ENCODE measurements at regions not wholly inside any gene's neighbourhood (a gene's known extent, or its start where the extent isn't known, plus 50 kb on each side); places are given as distances from the start of the nearest gene placed in this dataset.

DNA sequence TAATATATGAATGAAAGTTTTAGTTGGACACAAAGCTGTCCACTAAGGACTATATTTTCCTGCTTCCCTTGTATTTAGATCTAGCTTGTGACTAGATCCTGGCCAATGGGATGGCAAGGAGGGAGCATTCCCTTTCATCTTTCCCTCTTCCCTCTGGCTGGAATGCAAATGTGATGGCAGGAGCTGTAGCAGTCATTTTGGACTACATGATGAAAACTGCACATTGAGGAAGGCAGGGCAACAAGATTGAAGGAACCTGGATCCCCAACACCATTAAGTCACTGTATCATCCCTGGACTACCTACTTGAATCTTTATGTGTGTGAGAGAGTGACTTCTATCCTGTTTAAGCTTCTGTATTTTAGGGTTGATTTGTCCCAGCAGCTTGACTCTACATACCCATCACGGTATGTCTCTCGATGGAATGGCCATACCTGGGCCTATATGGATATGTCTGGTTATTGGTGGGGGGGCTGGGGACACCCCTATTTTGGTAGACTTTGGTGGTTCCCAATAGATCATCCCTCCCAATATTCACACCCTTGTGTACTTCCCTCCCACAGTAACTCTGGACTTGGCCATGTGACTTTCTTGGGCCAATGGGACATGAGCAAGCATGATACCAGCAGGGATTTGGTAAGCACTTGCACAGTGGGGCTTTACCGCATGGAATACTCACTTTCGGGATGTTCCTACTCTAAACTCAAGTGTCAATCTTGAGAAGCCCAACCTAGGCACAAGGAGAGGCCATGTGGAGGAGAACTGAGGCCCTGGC lies 128.5 kb downstream of the VEGFA start:
- intact Hi-C loops (cut with DNase I): no loop called here
- Histone ChIP-seq H3K36me3 (no peaks in the 10 kb centered on the region), H3K9me3 (no peaks in the 10 kb centered on the region), H3K4me3 (no peak overlapping the region), H3K4me1 (no peaks in the 10 kb centered on the region), H3K27ac (no peak overlapping the region), H3K27me3 (no peaks in the 10 kb centered on the region)
- 98 to 99% methylated on average over 4 of the region's 4 CpGs for WGBS, 2 donors
- no peak for DNase-seq
- TF ChIP-seq EP300 (IDR thresholded peaks at IDR 0.05) (no peak), POLR2AphosphoS5 (IDR thresholded peaks at IDR 0.05) (no peak), POLR2A (IDR thresholded peaks at IDR 0.05) (no peak)
- TF ChIP-seq, protein P1, sequence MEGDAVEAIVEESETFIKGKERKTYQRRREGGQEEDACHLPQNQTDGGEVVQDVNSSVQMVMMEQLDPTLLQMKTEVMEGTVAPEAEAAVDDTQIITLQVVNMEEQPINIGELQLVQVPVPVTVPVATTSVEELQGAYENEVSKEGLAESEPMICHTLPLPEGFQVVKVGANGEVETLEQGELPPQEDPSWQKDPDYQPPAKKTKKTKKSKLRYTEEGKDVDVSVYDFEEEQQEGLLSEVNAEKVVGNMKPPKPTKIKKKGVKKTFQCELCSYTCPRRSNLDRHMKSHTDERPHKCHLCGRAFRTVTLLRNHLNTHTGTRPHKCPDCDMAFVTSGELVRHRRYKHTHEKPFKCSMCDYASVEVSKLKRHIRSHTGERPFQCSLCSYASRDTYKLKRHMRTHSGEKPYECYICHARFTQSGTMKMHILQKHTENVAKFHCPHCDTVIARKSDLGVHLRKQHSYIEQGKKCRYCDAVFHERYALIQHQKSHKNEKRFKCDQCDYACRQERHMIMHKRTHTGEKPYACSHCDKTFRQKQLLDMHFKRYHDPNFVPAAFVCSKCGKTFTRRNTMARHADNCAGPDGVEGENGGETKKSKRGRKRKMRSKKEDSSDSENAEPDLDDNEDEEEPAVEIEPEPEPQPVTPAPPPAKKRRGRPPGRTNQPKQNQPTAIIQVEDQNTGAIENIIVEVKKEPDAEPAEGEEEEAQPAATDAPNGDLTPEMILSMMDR (IDR thresholded peaks at IDR 0.05): no peak

DNA sequence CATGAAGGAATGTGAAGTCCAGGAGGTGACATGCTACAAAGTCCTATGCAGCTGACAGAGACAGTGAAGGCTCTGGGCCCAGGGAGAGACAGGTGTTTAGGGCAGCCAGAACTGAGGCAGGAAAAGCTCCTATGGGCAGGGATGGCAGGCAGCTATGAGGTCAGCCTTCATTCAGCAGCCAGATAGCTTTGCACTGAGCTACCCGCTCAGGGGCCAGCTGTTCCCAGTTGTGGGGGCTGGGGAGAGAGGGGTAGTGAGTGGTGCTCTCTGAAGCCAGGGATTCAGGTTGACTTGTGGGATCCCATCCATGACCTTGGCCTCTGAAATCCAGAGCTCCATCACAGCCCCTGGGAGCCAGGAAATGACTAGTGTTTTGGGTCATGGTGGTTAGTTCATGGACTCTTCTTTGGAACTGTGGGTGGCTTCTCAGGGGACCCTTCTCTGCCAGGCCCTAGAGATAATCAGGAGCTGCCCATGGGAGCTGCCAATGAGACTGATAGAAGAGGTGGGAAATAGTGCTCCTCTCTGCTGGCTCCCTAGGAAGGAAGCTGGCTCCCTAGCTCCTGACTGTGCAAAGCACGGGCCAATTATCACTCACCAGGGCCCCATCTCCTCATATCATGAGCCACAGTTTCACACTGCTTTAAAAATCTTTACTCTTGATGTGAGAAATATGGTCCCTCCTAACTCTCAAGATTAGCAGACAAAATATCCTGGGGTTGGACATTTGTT lies 127.7 kb downstream of the VEGFA start:
- Histone ChIP-seq H3K4me1 (no peaks in the 10 kb centered on the region), H3K36me3 (no peaks in the 10 kb centered on the region), H3K27ac (no peak overlapping the region), H3K4me3 (no peak overlapping the region), H3K9me3 (no peaks in the 10 kb centered on the region), H3K27me3 (no peaks in the 10 kb centered on the region)
- DNase-seq: no peak
- intact Hi-C loops (cut with DNase I): no loop called here
- WGBS, 2 donors: 95% methylated on average over 2 of the region's 2 CpGs
- TF ChIP-seq, protein P1 (IDR thresholded peaks at IDR 0.05): no peak
- no peak for TF ChIP-seq EP300 (IDR thresholded peaks at IDR 0.05)
- no peak for TF ChIP-seq POLR2A (IDR thresholded peaks at IDR 0.05)
- TF ChIP-seq POLR2AphosphoS5 (IDR thresholded peaks at IDR 0.05): no peak

DNA sequence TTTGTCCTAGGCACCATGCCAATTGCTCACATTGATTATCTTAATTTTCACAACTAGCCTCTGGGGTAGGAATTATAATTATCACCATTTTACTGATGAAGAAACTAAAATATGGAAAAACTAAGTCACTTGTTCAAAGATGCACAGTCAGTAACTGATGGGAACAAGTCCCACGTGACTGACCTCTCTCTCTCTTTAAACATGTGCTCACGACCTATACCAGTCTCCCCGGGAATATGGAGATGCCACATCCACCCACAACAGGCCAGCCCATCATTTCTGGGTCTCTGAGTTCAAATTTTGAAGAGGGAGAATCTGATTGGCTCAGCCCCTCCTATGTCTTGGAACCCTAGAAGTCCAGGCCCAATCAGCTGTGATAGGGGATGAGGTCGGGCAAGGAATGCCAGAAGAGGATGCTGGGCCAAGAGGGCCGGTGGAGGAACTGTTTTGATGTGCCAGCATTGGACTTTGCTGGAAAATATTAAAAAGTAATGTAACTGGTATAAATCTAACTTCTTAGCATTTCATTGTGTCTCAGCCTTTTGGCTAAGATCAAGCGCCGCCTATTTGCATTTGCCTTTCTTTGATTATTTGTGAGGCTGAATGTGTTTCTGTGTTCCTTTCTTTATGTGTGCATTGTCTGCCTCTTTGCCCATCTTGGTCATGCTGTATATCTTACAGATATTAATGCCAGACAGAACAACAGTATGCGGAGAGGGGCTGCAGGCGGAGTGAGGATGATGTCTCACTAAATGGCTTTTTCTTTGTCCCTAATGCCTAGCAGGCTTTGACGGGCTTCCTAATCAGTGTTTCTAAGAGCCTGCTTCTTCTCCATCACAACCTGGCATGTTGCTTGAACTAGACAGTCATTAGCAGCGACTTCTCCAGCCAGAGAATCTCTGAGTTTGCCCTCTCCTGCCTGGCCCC lies 126.6 kb downstream of the VEGFA start:
- no peak overlapping the region for H3K27ac ChIP-seq
- no peak for DNase-seq
- WGBS, 2 donors: 85 to 92% methylated on average over 11 of the region's 11 CpGs
- no peaks in the 10 kb centered on the region for H3K27me3 ChIP-seq
- intact Hi-C loops (cut with DNase I): no loop called here
- no peak overlapping the region for H3K4me3 ChIP-seq
- no peaks in the 10 kb centered on the region for H3K36me3 ChIP-seq
- no peaks in the 10 kb centered on the region for H3K4me1 ChIP-seq
- H3K9me3 ChIP-seq: no peaks in the 10 kb centered on the region
- TF ChIP-seq, protein P1 (IDR thresholded peaks at IDR 0.05): no peak
- no peak for TF ChIP-seq EP300 (IDR thresholded peaks at IDR 0.05)
- no peak for TF ChIP-seq POLR2AphosphoS5 (IDR thresholded peaks at IDR 0.05)
- TF ChIP-seq POLR2A (IDR thresholded peaks at IDR 0.05): no peak

DNA sequence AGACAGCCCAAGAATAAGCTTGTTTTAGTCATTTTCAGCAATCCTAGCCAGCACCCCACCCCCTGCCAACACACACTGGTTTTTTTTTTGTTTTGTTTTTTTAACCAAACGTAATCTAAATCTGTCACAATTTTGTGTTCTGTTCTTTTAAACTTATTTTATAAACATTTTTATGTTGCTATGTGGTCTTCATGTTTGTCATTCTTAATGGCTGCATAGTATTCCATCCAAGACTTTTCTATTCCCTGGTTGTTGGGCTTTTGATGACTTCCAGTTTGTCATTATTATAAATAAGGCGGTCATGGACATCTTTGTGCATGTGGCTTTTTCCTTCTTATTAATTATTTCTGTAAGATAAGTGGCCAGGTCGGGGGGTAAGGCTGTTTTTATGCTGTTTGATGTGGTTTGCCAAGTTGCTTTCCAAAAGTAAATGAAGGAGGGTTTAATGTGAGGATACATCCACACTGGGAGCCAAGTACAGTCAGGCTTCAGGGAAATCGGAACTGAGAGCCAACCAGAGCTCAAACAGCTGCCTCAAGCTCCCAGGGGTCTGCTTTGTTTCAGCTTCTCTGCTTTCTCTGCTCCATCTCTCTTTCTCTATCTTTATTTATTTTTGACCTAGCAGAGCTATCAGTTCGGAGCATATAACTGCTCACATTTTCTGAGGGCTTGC lies 125.8 kb downstream of the VEGFA start:
- 72 to 78% methylated on average over 5 of the region's 5 CpGs for WGBS, 2 donors
- H3K27ac ChIP-seq: no peak overlapping the region
- no peaks in the 10 kb centered on the region for H3K4me1 ChIP-seq
- no peak overlapping the region for H3K4me3 ChIP-seq
- DNase-seq: peak; percentile 17
- H3K27me3 ChIP-seq: no peaks in the 10 kb centered on the region
- H3K36me3 ChIP-seq: no peaks in the 10 kb centered on the region
- H3K9me3 ChIP-seq: no peaks in the 10 kb centered on the region
- intact Hi-C loops (cut with DNase I): no loop called here
- TF ChIP-seq POLR2A (IDR thresholded peaks at IDR 0.05) (no peak), EP300 (IDR thresholded peaks at IDR 0.05) (no peak), POLR2AphosphoS5 (IDR thresholded peaks at IDR 0.05) (no peak)
- TF ChIP-seq, protein P1 (IDR thresholded peaks at IDR 0.05): no peak

Measured in sigmoid colon (tissue), 6 donors.